ENCODE measurements at regions not wholly inside any gene's neighbourhood (a gene's known extent, or its start where the extent isn't known, plus 50 kb on each side); places are given as distances from the start of the nearest gene placed in this dataset.

DNA sequence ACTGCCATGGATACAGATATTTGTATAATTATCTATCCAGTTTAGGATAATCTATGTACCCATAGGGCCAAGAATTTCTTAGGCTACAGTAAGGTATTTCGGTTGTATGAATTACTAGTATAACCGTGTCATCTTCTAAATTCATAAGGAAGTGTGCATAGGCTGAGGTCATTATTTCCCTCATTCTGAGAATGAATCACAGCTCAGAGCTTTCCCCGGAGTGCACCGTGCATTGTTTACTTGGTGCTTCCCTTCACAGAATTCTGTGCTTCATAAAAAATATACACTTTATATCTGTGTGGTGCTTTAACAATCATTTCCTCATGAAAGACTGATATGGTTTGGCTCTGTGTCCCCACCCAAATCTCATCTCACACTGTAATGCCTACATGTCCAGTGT is 514.1 kb downstream of the ETNK1 start:
- TF ChIP-seq, protein P1, sequence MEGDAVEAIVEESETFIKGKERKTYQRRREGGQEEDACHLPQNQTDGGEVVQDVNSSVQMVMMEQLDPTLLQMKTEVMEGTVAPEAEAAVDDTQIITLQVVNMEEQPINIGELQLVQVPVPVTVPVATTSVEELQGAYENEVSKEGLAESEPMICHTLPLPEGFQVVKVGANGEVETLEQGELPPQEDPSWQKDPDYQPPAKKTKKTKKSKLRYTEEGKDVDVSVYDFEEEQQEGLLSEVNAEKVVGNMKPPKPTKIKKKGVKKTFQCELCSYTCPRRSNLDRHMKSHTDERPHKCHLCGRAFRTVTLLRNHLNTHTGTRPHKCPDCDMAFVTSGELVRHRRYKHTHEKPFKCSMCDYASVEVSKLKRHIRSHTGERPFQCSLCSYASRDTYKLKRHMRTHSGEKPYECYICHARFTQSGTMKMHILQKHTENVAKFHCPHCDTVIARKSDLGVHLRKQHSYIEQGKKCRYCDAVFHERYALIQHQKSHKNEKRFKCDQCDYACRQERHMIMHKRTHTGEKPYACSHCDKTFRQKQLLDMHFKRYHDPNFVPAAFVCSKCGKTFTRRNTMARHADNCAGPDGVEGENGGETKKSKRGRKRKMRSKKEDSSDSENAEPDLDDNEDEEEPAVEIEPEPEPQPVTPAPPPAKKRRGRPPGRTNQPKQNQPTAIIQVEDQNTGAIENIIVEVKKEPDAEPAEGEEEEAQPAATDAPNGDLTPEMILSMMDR (IDR thresholded peaks at IDR 0.05), result no peak
- no peak for TF ChIP-seq ZFX (IDR thresholded peaks at IDR 0.05; ENCODE audit: borderline replicate concordance)

All from 22Rv1 (cell line).